NCI-H1436 (cell line): ENCODE measurements at regions not wholly inside any gene's neighbourhood (a gene's known extent, or its start where the extent isn't known, plus 50 kb on each side); places are given as distances from the start of the nearest gene placed in this dataset.
"Not testable (repeated sequence)": the region's sequence is repeated elsewhere in the genome, so short reads cannot be mapped to it uniquely, and the experiment has no call there.

Experiments used
- DNase-seq: peaks from one replicate; lab custom pipeline; 2025; lab: John Stamatoyannopoulos, UW

DNA sequence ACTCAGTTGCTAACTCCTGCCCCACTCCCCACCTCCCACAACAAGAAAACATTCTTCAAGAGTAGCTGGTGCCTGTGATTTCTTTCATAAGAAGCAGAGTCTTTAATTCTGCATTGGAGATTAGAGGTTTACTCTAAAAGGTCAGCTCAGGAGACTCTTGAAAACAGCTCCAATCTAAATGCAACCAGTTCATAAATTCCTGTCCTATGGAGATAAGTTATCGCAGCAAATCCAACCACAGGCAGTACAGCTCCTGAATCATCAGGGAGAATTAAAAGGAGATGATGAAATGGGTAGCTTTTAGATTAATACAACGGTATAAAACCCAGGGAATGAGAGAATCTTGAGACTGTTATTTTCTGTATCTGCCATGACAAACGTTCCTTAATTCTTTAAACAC, 130.7 kb downstream of the SOCS6 start:
- no peak for DNase-seq

DNA sequence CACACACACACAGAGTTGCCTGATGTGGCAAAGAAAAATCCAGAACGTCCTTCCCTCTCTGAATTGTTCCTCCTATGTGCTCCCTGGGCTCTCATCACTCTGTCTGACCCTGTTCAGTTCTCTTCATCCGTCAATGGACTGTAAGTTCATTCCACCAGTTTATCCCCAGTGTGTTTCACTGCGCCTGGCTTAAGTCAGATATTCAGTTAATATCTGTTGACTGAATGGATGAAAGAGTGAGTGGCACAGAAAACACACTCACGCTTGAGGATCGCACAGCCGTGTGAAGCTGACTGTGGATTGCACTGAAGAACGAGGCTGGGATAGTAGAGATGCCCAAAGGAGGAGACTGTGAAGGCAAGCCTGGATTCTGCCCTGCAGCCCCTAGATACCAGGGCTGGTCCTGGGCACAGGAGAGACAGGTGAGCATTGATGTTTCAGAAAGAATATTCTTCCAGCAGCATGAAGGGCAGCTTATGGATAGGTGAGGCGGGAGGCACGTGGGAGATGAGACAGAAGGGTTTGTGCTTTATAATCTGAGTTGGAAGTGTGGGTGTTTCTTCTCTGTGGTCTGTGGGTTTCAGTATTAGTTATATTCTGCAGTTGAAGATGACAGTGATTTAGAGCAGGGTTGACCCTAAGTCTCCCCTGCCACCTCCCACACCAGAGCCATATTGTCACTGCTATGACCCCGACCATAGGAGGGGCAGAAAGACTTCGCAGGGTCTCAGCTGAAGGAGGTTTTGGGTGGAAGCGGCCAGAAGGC, 129.9 kb downstream of the SOCS6 start:
- DNase-seq: no peak

DNA sequence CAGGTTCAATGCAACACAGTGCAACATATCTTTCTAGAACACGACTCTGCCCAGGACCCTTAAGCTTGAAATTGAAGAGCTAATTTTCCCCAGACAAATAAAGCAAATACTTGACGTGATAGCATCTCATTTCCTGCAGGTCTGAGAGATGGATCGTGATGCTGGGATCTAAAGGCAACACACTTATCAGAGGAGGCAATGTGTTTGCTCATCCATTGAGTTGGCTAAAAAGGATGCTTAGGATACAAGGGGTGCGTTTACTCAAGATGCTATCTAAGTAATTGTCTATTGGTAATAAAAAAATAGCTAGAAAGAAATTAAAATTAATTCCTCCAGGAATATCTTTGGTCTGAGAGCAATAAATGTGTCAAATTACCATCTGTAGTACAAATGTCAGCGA, 129.0 kb downstream of the SOCS6 start:
- DNase-seq: peak; percentile 69

DNA sequence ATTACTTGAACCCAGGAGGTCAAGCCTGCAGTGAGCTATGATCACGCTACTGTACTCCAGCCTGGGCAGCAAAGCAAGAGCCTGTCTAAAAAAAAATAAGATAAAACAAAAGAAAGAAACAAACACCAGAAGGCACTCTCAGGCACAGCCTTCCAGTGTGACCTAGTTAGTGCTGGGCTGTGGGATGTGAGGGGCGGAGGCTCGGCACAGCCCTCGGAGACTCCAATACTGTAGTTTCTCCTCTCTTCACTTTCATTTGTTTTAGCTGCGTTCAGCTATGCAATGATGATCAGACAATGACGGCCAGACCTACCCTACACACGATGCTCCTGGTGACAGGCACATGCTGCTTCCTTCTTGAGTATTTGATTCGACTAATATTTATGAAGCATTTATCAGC, 127.7 kb downstream of the SOCS6 start:
- no peak for DNase-seq

DNA sequence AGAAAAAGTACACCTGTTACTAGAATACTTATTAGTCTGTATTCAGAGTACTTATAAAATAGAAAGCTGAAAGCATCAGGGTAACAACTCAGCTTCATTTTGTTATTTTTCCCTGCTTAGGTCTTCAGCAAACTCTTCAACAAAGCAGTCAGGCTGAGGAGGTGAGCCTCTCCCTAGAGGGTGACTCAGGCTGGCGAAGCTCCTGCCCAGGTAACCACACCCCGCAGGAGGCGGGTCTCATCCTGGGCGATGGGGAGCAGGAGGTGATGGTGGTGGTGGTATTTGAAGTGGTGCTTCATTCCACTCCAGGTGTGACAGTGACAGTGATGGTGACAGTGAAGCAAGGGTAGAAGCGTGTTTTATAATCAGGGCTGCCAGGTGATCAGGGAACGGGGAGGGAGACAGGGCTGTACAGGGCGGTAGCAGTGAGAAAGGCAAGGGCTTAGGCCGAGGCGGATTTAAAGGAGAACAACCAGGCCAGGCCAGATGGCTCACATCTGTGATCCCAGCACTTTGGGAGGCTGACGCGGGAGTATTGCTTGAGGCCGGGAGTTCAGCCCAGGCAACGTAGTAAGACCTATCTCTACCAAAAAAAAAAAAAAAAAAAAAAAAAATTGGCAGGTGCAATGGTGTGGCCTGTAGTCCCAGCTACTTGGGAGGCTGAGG, 127.1 kb downstream of the SOCS6 start:
- no peak for DNase-seq

DNA sequence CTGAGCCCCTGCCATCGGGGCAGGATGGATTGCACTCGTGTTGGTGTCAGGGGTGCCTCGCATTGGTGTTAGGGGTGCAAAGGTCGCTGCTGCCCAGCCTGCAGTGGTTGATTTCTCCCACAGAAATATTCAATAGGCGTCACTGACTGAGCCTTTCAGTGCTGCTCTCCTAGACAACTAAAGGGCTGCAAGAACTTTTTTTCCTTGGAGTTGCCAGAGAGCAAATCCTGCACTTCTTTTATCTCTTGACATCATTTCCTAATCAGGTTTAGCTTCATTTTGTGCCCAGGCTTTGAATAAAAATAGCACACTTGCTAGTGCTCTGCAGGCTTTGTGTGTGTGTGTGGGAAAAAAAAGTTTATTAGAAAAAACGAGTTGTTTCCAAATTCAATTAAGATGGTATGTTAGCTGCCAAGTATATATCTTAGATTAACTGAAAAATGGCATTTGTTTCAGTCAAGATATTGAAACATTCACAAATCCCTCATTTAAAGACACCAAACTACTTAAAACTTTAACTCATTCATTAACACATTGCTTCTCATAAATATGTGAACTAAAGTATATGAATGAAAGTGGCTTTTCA, 125.6 kb downstream of the SOCS6 start:
- no peak for DNase-seq

DNA sequence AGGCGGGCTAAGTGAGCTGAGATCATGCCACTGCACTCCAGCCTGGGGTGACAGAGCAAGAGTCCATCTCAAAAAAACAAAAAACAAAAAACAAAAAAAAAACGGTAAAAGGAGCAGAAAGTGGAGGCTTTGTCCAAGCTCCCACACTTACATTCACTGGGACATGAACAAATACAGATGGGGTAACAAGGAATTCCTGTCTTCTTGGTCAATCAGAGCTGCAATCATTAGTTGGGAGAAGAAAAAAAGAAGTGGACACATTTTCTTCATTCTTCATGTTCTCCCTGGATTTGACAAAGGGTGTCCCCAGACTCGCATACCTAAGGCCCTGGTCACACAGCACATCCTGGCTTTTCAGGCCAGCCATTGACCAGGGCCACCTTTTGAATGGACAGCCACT, 124.6 kb downstream of the SOCS6 start:
- DNase-seq: no peak

DNA sequence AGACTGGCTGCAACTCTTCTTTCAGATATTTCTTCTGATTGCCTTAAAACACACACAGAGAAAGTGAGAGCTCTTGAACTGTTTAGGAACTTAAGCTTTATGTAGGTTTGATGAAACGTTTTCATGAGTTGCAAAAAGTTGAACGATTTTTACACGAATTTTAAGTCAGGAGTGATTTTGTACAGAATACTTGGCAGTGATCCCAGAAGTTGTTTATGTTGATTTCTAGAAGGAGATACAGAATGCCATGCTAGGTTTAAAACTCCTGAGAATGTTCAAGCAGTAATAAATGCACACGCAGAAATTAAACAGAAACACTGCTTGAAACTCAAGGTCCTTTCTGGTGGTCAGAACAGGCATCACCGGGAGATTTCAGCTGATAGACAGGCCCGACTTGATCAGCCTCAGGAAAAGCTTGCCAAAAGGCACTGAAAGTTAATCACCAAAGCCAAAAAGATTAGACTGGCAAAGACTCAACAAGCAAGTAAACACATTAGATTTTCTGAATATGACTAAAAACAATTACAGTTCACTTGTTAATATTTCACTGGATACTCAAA, 123.1 kb downstream of the SOCS6 start:
- DNase-seq: no peak

DNA sequence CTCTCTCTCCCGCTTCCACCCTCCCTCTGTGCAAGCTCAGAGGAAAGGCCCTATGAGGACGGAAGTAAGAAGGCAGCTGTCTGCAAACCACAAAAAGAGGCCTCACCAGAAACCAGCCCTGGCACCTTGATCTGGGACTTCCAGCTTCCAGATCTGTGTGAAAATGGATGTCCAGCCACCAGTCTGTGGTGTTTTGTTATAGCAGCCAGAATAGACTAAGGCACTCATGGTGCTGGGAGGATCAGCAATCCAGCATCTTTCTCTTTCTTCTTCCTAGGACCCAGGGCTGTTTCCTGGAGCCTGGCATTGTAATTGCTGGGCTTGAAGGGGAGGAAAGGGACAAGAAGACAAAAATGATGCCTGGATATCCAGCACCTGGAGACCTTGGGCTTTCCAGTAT, 122.5 kb downstream of the SOCS6 start:
- DNase-seq: no peak

DNA sequence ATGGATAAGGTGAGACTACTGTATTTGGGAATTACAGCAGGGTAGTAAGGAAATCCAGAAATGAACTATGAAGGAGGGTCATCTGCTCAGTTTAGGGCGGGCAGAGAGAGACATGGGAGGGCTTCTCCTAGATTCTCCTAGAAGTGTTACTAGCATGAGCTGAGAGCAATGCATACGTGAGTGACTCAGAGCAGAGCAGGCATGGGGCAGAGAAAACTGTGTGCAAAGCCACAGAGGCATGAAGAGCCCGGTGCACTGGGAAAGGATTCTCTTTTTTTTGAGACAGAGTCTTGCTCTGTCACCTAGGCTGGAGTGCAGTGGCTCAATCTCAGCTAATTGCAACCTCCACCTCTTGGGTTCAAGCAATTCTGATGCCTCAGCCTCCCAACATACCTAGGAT, 116.2 kb downstream of the SOCS6 start:
- no peak for DNase-seq

DNA sequence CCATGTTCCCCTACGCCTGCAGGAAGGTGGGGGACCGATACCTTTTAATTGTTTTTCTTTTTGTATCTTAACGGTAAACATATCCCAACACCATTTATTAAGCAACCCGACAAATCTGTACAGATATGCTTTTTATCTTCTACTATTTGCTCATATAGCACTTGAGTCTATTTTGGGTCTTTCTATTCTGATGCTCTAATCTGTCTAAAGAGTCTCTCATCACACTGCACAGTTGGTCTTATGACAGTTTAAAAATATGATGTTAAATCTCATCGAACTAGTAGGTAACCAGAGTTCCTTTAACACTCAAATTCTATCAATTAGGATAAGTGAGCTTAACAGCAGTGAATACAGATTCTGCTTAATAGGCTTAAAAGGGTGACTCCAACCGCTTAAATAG, 111.6 kb downstream of the SOCS6 start:
- no peak for DNase-seq

DNA sequence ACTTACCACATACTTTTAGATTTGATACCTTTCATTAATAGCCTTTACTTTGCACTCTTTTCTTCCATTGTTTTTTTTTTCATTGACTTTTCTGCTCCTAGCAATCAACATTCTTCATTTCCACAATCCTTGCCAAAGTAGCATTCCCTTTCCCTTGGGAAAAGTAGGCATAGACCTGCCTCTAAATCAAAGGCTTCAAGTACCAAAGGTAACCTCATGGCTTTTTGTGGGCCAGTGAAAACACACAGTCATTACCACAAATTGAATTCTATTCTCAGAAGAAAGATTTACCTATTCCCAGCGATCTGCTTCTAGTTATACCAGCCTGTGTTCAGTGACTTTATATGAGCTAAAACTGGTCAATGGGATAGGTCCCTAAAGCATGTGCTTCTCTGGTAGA, 109.2 kb downstream of the SOCS6 start:
- no peak for DNase-seq

DNA sequence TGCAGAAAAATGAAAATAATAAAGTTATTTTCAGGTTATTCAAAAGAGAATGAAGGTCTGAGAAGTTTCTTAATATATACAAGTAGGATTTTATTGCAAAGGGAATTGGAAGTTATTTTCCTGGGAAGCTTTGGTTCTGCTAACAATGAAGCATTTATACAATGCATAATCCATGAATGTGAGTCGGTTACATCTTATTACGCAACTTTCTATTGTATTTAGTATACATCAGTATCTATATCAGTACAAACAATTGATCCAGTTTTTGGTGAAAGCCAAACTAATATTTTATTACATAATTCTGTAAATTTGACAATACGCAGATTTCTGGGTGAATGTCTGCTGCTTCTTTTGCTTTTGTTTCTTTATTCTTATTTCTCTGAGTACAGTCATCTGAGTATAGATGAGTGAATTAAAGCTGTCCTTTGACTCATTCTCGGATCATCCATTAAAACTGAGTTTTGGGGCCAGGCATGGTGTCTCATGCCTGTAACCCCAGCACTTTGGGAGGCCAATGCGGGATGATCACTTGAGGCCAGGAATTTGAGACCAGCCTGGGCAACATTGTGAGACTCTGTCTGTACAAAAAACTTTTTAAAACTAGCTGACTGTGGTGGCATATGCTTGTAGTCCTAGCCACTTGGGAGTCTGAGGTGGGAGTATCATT, 108.5 kb downstream of the SOCS6 start:
- DNase-seq: no peak

DNA sequence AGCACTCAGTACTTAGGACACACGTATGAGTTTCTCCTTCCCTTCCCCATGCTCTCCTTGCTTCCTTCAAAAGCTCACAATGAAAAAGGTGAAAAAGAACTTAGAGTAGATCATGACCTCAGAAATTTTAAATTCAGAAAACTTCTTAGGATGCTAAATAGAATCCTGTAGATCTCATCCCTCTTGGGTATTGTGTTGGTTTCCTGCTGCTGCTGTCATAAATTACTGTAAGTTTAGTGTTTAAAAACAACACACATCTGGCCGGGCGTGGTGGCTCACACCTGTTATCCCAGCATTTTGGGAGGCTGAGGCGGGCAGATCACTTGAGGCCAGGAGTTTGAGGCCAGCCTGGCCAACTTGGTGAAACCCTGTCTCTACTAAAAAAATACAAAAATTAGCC, 106.9 kb downstream of the SOCS6 start:
- DNase-seq: not testable (repeated sequence)

DNA sequence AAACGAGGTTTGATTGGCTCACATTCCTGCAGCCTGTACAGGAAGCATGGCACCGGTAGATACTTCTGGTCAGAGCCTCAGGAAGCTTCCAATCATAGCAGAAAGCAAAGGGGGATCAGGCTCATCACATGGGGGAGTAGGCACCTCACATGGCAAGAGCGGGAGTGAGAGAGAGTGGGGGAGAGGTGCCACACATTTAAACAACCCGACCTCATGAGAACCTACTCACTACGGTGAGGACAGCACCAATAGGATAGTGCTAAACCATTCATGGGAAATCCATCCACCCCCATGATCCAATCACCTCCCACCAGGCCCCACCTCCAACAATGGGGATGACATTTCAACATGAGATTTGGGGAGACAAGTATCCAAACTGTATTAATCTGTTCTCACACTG, 105.8 kb downstream of the SOCS6 start:
- DNase-seq: no peak

DNA sequence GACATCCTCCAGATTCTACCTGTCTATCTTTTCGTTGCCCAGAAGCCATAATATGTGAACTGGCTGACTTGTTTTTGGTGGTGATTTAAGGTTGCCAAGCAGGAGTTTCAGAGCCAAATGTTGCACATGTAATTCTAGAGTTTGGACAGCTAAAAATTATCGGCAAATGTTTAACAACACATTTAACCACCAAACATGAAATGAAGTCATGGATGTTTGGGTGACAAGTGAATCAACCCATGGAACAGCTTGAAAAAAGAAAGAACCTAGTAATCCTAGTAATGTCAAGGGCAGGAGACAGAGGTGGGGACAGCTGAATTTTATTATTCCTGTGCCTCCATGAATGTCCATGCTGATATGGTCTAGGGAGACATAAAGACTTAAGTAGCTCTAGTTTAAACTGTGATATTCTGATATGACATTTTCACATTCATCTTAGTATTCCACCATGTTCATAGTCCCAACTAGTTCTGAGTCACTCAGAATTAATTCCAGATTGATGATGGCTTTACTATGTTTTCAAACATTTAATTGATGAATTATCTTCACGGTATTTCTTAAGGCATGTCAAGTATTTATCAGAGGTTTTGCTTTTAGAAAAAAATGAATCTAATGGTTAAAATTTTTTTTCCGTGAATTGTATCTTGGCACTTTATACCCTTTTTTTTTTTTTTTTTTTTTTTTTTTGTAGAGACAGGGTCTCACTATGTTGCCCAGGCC, 101.7 kb downstream of the SOCS6 start:
- no peak for DNase-seq

DNA sequence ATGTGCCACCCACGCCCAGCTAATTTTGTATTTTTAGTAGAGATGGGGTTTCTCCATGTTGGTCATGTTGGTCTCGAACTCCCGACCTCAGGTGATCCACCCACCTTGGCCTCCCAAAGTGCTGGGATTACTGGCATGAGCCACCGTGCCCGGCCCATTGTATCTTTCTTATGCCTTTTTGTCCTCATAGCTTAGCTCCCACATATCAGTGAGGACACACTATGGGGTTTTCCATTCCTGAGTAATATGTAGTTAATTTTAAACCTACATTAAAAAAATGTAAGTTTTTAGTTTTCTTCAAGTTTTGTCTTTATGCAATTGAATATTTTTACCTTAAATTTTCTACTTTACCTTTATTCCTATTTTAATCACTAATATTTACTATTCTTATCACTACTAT, 100.2 kb downstream of the SOCS6 start:
- not testable (repeated sequence) for DNase-seq

DNA sequence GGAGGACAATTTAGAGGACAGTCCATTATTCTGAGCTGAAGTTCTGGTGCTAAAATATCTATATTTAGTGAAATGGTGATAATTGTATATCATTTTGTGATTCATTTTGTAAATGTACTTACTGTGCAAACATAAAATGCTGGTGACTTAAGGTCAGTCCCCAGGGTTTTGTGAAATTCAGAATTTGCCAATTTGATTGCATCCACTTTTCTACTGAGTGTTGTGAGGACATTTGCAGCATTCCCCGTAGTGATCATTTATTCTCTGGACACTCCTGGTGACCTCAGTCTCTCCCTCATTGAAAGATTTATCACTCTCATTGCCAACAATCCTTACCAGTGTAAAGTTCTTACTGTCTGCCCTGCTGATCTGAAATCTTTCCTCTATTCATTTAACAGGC, 98.2 kb downstream of the SOCS6 start:
- DNase-seq: no peak

DNA sequence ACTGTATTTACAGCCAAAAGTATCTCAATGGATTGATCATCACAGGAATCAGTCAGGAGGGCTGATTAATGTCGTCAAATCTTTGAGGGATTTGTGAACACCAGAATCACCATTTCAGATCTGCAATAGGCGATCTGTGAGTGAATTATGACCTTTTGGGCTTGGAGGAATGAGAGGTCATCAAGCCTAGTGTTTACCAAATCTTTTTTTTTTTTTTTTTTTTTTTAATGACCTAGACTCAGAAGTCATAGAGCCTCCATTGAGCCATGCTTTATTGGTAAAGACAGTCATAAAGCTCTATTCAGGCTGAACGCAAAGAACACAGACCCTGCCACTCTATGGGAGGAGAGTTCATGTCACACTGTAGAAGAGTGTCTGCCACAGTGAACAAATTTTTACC, 97.7 kb downstream of the SOCS6 start:
- no peak for DNase-seq

DNA sequence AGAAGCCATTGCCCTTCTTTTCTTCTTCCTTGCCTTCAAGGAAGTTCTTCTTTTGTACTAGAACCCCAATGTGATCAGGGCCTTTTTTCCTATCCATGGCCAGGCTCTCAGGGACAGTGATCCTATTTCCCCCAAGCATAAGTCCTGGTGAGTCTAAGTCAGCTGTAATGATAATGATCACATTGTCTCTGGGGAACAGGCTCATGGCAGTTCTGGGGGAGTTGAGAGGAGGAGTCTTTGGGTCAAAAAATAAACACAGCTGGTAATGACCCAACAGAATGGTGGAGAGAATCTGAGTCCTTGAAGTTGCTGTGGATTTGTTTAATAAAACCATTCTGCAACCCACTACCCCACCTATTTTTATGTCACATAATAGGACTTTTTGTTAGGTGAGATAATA, 96.6 kb downstream of the SOCS6 start:
- no peak for DNase-seq

DNA sequence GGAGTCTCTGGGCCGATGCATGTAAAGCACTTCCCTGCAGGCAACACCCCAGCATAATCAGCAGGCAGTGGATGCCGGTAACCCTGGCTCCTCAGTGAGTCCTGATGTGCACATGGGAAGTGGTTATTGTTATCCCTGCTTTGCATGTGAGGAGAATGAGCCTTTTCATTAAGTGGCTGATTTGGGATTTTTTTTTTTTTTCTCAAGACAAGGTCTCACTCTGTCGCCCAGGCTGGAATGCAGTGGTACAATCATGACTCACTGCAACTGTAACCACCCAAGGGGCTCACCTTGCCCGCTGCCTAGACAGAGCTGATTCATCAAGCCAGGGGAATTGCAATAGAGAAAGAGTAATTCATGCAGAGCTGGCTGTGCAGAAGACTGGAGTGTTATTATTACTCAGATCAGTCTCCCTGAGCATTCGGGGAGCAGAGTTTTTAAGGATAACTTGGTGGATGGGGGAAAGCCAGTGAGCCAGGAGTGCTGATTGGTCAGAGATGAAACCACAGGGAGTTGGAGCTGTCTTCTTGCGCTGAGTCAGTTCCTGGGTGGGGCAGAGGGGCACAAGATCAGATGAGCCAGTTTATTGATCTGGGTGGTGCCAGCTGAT, 95.4 kb downstream of the SOCS6 start:
- no peak for DNase-seq
